H54 (cell line): ENCODE measurements at regions not wholly inside any gene's neighbourhood (a gene's known extent, or its start where the extent isn't known, plus 50 kb on each side); places are given as distances from the start of the nearest gene placed in this dataset.

Source experiments
- DNase-seq: peaks from one replicate; pipeline ENCODE4 v3.0.0; 2011; ENCODE audit warnings: low spot score, mixed read lengths; ENCODE audit not compliant: insufficient read length
- FAIRE-seq: peaks from 3 replicates; lab custom pipeline; 2011; peaks lifted over from hg19 to GRCh38; lab: Jason Lieb, UNC
- POLR2A ChIP-seq: IDR thresholded peaks from 2 replicates; pipeline ENCODE4 v1.6.1; 2011; ENCODE audit warnings: low read depth, mild to moderate bottlenecking, low read length

DNA sequence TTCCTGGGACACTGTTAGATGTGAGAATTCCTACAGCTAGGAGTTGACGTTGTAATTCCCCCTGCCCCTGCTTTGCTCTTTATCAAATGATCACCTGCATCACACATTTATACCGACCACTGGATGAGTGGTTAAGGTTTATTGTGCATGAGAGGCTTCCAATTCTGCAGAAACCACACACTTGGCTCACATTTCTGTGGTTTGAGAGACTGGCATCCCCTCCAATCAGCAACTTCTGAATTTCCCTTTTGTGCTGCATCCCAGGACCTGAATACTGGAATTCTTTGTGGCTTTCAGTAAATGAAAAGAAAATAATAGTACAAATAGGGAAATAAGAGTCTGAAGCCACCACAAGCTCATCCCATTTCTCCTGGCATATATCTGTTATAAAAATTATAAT, 628.7 kb upstream of the PIK3C3 start:
- no peak for TF ChIP-seq POLR2A
- DNase-seq (no peak), FAIRE-seq (no peak)

DNA sequence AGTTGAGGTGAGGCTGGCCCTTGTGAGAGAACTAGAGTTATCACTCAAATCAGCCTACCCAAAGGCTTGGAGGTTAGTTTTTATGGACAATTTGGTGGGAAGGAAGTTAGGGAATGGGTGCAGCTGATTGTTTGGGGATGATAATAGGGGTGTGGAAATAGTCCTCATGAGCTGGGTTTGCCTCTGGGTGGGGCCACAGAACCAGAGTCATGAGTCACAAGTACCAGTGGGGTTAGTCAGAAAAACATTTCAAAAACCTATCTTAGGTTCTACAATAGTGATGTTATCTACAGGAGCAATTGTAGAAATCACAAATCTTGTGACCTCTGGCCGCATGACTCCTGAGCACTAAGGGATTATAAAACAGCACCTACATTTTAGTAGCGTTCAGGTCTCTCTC, 630.1 kb upstream of the PIK3C3 start:
- TF ChIP-seq POLR2A, result no peak
- no peak for DNase-seq

DNA sequence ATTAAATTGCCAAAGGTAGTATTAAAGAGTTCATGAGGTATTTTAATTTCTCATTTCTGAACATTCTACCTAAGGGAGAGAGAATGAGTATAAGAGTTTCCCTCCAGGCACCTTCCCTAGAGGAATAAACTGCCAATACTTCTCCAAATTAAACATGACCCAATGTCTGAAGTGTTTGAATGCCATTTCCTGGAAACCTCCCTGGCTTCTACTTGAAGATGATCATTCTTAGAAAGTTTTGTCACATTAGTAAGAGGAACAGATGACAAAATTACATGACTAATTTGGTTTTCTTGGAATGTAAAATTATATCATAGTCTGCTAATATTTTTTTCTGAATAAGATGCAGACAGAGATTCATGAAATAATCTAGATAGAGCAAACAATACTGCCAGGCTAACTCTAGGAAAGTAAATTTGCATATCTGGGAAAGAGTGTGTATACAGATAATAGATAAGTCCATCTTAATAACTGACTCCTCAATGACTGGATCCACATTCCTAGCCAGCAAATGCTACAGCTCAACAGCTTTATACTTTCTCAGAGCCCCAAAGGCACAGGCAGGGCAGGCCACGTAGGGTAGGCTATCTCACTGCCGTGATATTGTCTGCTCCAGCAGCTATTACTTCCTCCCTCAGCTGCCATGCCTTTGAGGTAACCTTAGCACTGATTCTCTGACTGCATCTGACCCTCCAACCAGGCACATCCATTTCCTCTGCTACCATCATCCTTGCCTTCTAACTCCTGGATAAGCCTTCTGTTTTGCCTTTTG, 630.8 kb upstream of the PIK3C3 start:
- FAIRE-seq, result no peak
- TF ChIP-seq POLR2A, result no peak
- DNase-seq, result no peak

More for the DNA sequence above, 630.1 kb upstream of the PIK3C3 start:
- FAIRE-seq, result peak; percentile 36

DNA sequence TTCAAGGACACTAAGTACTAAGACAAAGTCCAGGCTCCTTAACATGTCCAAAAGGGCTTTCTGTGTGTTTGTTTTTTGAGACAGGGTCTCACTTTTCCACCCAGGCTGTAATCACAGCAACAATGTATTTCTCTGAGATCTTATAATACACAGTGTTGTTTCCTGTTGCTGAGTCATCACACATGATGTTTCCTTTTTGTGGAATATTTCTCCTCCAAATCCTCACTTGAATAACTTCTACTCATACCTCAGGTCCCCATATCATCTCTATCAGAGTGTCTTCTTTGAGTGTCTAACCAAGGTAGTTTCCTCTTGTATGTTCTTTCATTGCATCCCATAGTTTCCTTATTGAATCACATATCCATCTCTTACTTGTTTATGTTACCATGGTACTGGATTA, 632.0 kb upstream of the PIK3C3 start:
- FAIRE-seq (peak; percentile 27), DNase-seq (no peak)
- no peak for TF ChIP-seq POLR2A

DNA sequence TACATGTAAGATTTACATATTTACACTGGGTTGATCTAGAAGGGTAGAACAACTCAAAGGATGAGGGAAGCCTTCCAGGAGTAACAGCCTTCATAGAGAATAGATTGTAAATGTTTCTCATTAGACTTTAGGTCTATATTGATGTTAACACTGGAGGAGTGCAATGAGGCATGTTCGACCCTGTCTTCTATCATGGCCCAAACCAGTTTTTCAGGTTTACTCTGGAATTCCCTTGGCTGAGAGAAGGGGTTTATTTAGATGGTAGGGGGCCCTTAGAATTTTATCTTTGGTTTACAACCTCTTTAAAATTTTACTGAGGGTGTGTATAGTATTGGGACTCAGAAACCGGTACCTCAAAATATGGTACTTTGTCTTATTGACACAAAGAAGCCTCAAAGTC, 634.9 kb upstream of the PIK3C3 start:
- DNase-seq (no peak), FAIRE-seq (no peak)
- TF ChIP-seq POLR2A, result no peak

DNA sequence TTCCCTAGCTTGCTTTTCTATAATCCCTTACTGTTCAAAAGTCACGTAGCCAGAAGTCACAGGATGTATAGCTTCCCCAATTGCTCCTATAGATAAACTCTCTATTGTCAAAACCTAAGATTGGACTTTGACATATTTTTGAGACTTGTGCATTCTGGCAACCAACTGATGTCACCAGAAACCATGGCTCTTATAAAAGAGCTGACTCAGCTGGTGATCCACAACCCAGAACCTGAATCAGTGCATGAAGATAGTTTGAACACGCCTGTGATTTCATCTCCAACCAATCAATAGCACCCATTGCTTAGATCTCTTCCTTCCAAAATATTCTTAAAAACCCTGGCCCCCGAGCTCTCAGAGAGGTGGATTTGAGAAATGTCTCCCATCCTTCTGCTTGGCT, 639.9 kb upstream of the PIK3C3 start:
- DNase-seq (no peak), FAIRE-seq (no peak)
- TF ChIP-seq POLR2A, result no peak

DNA sequence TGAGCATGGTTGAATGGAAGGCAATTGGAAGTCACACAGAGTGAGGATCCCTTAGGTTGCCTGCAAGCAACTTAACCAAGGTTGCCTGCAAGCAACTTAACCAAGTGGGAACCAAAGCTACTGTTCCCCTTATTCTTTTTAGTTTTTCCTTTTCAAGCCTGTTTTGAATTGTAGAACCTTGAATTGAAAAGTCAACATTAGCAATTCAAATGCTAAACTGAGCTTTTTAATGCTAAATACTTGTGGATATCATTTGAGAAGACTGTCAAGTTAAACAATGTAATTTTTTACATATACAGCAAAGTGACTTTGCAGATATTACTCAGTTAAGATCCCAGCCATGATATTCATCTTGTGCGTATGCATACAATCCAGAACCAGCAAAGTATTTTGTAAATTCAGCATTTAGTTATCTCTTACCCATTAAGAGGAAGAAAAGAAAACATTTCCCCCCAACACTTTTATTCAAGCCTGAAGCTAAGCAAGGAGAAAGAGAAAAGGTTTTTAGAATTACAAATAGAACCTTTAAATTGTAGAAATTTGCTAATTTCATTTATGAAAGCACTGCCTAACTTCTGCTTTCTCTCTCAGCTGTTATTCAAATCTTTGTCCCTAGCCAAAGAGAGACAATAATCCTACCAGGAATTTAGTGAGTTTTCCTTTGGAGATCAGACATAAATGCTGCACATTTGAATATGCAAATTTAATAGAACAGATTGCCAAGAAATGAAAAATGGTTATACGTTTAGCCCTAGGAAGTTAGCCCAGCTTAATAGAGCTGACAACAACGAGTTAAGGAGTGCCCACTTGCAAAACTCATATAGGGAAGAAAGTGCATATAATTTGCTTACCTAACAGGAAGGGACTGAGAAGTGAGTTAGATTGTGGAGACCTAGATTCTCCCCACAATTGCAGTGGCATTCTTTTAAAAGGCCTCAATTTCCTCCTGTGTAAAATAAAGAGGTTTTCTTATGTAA, 643.2 kb upstream of the PIK3C3 start:
- DNase-seq, result no peak
- FAIRE-seq, result no peak
- no peak for TF ChIP-seq POLR2A

DNA sequence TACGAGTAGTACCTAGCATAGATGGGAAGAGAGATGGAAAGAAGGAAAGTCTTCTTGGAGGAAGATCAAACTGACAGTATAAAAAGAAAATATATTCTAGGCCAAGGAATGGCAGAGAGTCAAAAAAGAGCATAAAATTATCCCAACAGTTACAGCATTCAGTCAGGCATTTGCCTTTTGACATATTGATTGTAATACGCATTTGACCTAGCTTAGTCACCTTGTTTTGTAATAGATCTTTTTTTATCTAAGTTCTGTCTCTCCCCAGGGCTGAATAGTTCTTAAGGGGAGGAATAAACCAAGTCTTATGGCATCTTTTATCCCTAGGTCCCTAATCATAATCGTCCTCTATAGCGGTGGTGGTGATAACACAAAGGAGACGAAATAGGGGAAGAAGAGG, 657.3 kb upstream of the PIK3C3 start:
- no peak for TF ChIP-seq POLR2A

DNA sequence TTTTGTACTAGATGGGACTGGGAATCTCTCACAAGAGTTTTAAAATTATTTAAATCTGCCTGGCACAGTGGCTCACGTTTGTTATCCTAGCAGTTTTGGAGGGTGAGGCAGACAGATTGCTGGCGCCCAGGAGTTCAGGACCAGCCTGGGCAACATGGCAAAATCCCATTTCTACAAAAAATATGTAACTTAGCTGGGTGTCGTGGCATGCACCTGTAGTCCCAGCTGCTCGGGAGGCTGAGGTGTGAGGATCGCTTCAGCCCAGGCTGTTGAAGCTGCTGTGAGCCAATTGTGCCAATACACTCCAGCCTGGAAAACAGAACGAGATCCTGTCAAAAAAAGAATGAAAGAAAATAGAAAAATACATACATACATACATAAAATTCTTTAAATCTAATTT, 685.7 kb upstream of the PIK3C3 start:
- no peak for FAIRE-seq
- no peak for TF ChIP-seq POLR2A
- DNase-seq, result no peak

More for the DNA sequence above, 657.3 kb upstream of the PIK3C3 start:
- FAIRE-seq (no peak), DNase-seq (no peak)

DNA sequence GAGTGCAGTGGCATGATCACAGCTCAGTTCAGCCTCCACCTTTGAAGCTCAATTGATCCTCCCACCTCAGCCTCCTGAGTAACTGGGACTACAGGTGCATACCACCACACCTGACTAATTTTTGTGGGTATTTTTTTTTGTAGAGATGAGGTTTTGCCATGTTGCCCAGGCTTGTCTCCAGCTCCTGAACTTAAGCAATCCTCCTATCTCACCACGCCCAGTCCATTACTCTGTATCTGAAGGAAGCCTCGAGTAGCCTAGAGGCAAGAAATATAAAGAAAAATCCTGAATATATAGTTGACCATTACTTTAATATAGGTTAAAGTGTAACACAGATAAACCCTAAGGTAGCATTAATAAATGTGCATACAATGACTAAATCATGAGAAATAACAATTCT, 686.8 kb upstream of the PIK3C3 start:
- FAIRE-seq, result no peak
- DNase-seq, result no peak
- no peak for TF ChIP-seq POLR2A

DNA sequence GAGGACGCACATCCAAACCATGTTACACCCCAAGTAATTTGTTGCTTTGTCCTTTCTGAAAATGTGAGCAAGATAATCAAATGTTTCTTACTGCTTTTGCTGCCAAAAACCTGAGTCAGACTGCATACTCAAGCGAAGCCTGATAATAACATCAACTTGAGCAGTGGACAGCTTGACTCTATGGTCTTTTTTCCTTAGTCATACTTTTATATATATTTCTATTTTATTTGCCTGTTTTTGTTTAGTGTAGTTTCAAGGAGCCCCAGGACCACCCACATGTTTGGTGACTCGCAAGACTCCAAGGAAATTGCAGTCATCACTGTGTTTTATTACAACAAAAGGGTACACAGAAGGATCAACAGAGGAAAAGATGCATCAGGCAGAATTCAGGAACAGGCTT, 688.4 kb upstream of the PIK3C3 start:
- TF ChIP-seq POLR2A, result no peak
- FAIRE-seq (no peak), DNase-seq (no peak)

DNA sequence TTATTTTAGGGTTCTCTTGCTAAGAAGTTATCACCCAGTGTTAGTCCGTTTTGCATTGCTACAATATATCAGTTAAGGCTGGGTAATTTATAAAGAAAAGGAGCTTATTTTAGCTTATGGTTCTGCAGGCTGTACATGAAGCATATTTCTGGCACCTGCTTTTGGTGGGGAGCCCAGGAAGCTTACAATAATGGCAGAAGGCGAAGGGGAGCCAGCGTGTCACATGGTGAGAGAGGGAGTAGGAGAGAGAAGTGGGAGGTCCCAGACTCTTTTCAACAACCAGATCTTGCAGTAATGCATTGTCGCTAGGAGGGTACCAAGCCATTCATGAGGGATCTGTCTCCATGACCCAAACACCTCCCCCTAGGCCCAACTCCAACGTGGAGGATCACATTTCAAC, 688.8 kb upstream of the PIK3C3 start:
- FAIRE-seq (no peak), DNase-seq (no peak)
- no peak for TF ChIP-seq POLR2A

DNA sequence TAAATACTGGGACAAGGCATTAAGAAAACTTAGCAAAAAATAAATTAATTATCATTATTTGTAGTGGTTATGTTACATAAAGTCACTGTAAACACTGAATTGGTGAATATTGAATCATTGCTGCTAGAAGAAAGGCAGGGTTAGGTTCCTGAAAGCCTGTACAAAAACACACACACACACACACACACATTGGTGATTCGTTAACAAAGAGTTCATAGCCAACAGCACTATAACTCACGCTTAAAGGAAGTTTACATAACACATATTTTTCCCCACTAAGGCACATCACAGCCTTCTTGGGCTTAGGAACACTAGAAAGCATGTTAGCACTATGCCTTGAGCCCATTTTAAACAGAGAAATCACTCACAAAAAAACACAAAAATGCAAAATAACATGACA, 690.0 kb upstream of the PIK3C3 start:
- no peak for TF ChIP-seq POLR2A
- no peak for DNase-seq
- FAIRE-seq, result no peak

DNA sequence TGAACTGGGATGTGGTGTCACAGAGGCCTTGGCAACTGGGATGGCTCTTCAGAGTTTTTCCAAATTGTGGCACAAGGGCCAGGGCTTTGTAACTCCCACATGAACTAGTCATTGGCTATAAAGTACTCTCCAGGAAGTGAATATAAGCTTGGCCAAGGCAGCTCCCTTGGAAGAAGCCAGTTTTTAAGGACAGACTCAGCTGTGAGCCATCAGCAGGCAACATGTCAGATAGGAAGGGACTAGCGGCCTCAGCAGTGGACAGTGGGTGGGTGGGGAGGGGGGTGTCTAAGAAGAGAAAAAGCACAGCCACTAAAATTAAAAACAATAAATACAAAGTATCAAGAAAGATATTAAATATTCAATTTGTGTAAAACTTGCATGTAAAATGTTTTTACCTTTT, 691.1 kb upstream of the PIK3C3 start:
- no peak for FAIRE-seq
- TF ChIP-seq POLR2A, result no peak
- no peak for DNase-seq
